H9 (cell line): ENCODE measurements at regions not wholly inside any gene's neighbourhood (a gene's known extent, or its start where the extent isn't known, plus 50 kb on each side); places are given as distances from the start of the nearest gene placed in this dataset.

ENCODE experiments used
- DNase-seq: peaks from one replicate; pipeline ENCODE4 v3.0.0-alpha.2; 2017
- H2AFZ ChIP-seq: one replicate; pipeline ENCODE4 v1.6.1; 2013; ENCODE audit warnings: mild to moderate bottlenecking, low read length, control low read depth, moderate library complexity
- H2AK5ac ChIP-seq: 2 replicates; pipeline ENCODE4 v1.6.1; 2013; ENCODE audit warnings: low read length, control low read depth, mixed read lengths; ENCODE audit not compliant: insufficient read length
- H2BK120ac ChIP-seq: one replicate; pipeline ENCODE4 v1.6.1; 2013; ENCODE audit warnings: low read depth, mild to moderate bottlenecking, low read length, control low read depth, inconsistent platforms; ENCODE audit not compliant: poor library complexity, severe bottlenecking
- H2BK12ac ChIP-seq: 2 replicates; pipeline ENCODE4 v1.6.1; 2013; ENCODE audit warnings: low read length, control low read depth, mixed read lengths, low read depth; ENCODE audit not compliant: insufficient read length
- H2BK15ac ChIP-seq: 2 replicates; pipeline ENCODE4 v1.6.1; 2013; ENCODE audit warnings: low read depth, low read length, control low read depth
- H2BK20ac ChIP-seq: one replicate; pipeline ENCODE4 v1.6.1; 2013; ENCODE audit warnings: low read depth, mild to moderate bottlenecking, low read length, control low read depth, inconsistent platforms; ENCODE audit not compliant: poor library complexity, severe bottlenecking
- H2BK5ac ChIP-seq: 2 replicates; pipeline ENCODE4 v1.6.1; 2013; ENCODE audit warnings: low read length, control low read depth, mixed read lengths; ENCODE audit not compliant: insufficient read length
- H3K14ac ChIP-seq: 2 replicates; pipeline ENCODE4 v1.6.1; 2013; ENCODE audit warnings: low read length, control low read depth; ENCODE audit not compliant: insufficient read depth
- H3K18ac ChIP-seq: 2 replicates; pipeline ENCODE4 v1.6.1; 2013; ENCODE audit warnings: low read depth, mild to moderate bottlenecking, mixed read lengths, low read length, control low read depth; ENCODE audit not compliant: insufficient read length
- H3K23ac ChIP-seq: 2 replicates; pipeline ENCODE4 v1.6.1; 2013; ENCODE audit warnings: low read length, control low read depth, mixed read lengths, low read depth; ENCODE audit not compliant: insufficient read length
- H3K23me2 ChIP-seq: 2 replicates; pipeline ENCODE4 v1.6.1; 2013; ENCODE audit warnings: low read depth, mild to moderate bottlenecking, mixed read lengths, low read length, control low read depth; ENCODE audit not compliant: insufficient read length, poor library complexity, severe bottlenecking
- H3K27ac ChIP-seq: 2 replicates; pipeline ENCODE4 v1.5.1; 2013; ENCODE audit warnings: low read length, control low read depth, mixed read lengths, low read depth; ENCODE audit not compliant: insufficient read length
- H3K27me3 ChIP-seq: 2 replicates; pipeline ENCODE4 v1.6.1; 2013; ENCODE audit warnings: low read length, control low read depth, inconsistent platforms; ENCODE audit not compliant: insufficient read depth
- H3K4ac ChIP-seq: 2 replicates; pipeline ENCODE4 v1.6.1; 2013; ENCODE audit warnings: low read depth, mild to moderate bottlenecking, control low read depth, inconsistent platforms, low read length, moderate library complexity
- H3K4me1 ChIP-seq: 2 replicates; pipeline ENCODE4 v1.6.1; 2013; ENCODE audit warnings: low read length, control low read depth, inconsistent platforms; ENCODE audit not compliant: insufficient read depth
- H3K4me2 ChIP-seq: 2 replicates; pipeline ENCODE4 v1.6.1; 2013; ENCODE audit warnings: low read length, control low read depth, mixed read lengths; ENCODE audit not compliant: insufficient read length, insufficient read depth
- H3K56ac ChIP-seq: 2 replicates; pipeline ENCODE4 v1.6.1; 2013; ENCODE audit warnings: low read depth, mild to moderate bottlenecking, mixed read lengths, low read length, control low read depth; ENCODE audit not compliant: insufficient read length
- H3K79me1 ChIP-seq: 2 replicates; pipeline ENCODE4 v1.6.1; 2013; ENCODE audit warnings: low read depth, mild to moderate bottlenecking, moderate library complexity, low read length, control low read depth, inconsistent platforms; ENCODE audit not compliant: insufficient read depth, poor library complexity, severe bottlenecking
- H3K79me2 ChIP-seq: 2 replicates; pipeline ENCODE4 v1.6.1; 2013; ENCODE audit warnings: low read length, control low read depth, inconsistent platforms; ENCODE audit not compliant: insufficient read depth
- H3K9ac ChIP-seq: 2 replicates; pipeline ENCODE4 v1.6.1; 2013; ENCODE audit warnings: low read length, control low read depth, mixed read lengths; ENCODE audit not compliant: insufficient read length; ENCODE audit errors: extremely low read depth
- H3K9me3 ChIP-seq: one replicate; pipeline ENCODE4 v1.6.1; 2013; ENCODE audit warnings: low read depth, low read length, inconsistent platforms; ENCODE audit not compliant: control insufficient read depth
- H3T11ph ChIP-seq: one replicate; pipeline ENCODE4 v1.6.1; 2013; ENCODE audit warnings: mild to moderate bottlenecking, low read length, control low read depth, inconsistent platforms
- H4K20me1 ChIP-seq: one replicate; pipeline ENCODE4 v1.6.1; 2013; ENCODE audit not compliant: control insufficient read depth, insufficient read length, insufficient read depth
- H4K5ac ChIP-seq: 2 replicates; pipeline ENCODE4 v1.6.1; 2013; ENCODE audit warnings: low read depth, mild to moderate bottlenecking, mixed read lengths, low read length, control low read depth; ENCODE audit not compliant: insufficient read length
- H4K8ac ChIP-seq: replicated peaks from 2 replicates; pipeline ENCODE4 v1.6.1; 2013; ENCODE audit warnings: low read length, control low read depth, mixed read lengths, low read depth; ENCODE audit not compliant: insufficient read length
- H4K91ac ChIP-seq: 2 replicates; pipeline ENCODE4 v1.6.1; 2013; ENCODE audit warnings: low read depth, mild to moderate bottlenecking, moderate library complexity, mixed read lengths, low read length, control low read depth; ENCODE audit not compliant: insufficient read length
- H3K27ac Mint-ChIP-seq, 3 experiments: 2 replicates in 2 of 3; 3 replicates in 1 of 3; pipeline ENCODE4 v1.8.0; 2020 to 2021; ENCODE audit warnings: mixed read lengths in 3 of 3, mild to moderate bottlenecking in 1 of 3, moderate library complexity in 1 of 3
- H3K27me3 Mint-ChIP-seq: 2 replicates; pipeline ENCODE4 v1.8.0; 2021; ENCODE audit warnings: low read depth, mild to moderate bottlenecking, moderate library complexity, mixed read lengths
- H3K36me3 Mint-ChIP-seq, 3 experiments: 2 replicates in 2 of 3; 3 replicates in 1 of 3; pipeline ENCODE4 v1.8.0; 2020 to 2021; ENCODE audit warnings: low read depth in 3 of 3, mixed read lengths in 3 of 3; ENCODE audit not compliant: insufficient read depth in 1 of 3
- H3K4me1 Mint-ChIP-seq, 2 experiments: 2 replicates each; pipeline ENCODE4 v1.8.0; 2020; ENCODE audit warnings: mixed read lengths in 2 of 2
- H3K4me3 Mint-ChIP-seq, 2 experiments: 2 replicates in 1 of 2; 3 replicates in 1 of 2; pipeline ENCODE4 v1.8.0; 2020 to 2021; ENCODE audit warnings: mild to moderate bottlenecking in 2 of 2, mixed read lengths in 2 of 2, moderate library complexity in 1 of 2
- H3K9me3 Mint-ChIP-seq, 2 experiments: 2 replicates in 1 of 2; 3 replicates in 1 of 2; pipeline ENCODE4 v1.8.0; 2020; ENCODE audit warnings: mild to moderate bottlenecking in 2 of 2, mixed read lengths in 2 of 2, moderate library complexity in 1 of 2
- WGBS: extraction: QIAGEN DNeasy Blood & Tissue Kit; methylation state at CpG from one replicate; pipeline ENCODE4 v1.1.7; 2013; ENCODE audit warnings: missing lambda C conversion rate, low lambda C conversion rate, mixed read lengths; ENCODE audit not compliant: insufficient read length; ENCODE audit errors: extremely low coverage; 5-methylcytosine and 5-hydroxymethylcytosine counted together
- TF ChIP-seq, protein P1 (sequence below): fragments of 200-600 bp; sonication (generic); conservative IDR thresholded peaks from 3 replicates; pipeline ENCODE4 v1.8.0; 2021; ENCODE audit warnings: antibody characterized with exemption, mild to moderate bottlenecking

DNA sequence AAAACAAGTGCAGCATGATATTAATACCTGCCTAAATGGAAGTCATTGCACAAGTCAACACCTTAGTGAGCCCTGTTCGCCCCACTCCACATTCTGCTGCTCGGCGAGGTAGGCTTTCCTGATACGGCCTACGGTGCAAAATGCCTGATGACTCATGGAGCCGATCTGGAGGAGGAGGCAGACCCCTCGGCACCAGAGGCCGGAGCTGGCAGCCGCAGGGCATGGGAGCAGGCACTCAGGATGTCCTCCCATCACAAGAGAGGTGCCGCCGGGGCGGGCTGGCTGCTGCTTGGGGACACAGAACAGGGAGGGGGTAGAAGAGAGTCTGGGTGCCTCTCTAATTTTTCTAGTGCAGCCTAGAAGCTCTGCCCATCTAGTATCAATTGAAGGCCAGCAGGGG, 418.5 kb upstream of the MGMT start:
- H2BK12ac ChIP-seq, result no peak overlapping the region
- H3K14ac ChIP-seq, result no peak overlapping the region; the same call in 1 of the 2 replicates
- no peak overlapping the region for H3K4me2 ChIP-seq
- H2BK20ac ChIP-seq, result no peak overlapping the region
- TF ChIP-seq, protein P1, sequence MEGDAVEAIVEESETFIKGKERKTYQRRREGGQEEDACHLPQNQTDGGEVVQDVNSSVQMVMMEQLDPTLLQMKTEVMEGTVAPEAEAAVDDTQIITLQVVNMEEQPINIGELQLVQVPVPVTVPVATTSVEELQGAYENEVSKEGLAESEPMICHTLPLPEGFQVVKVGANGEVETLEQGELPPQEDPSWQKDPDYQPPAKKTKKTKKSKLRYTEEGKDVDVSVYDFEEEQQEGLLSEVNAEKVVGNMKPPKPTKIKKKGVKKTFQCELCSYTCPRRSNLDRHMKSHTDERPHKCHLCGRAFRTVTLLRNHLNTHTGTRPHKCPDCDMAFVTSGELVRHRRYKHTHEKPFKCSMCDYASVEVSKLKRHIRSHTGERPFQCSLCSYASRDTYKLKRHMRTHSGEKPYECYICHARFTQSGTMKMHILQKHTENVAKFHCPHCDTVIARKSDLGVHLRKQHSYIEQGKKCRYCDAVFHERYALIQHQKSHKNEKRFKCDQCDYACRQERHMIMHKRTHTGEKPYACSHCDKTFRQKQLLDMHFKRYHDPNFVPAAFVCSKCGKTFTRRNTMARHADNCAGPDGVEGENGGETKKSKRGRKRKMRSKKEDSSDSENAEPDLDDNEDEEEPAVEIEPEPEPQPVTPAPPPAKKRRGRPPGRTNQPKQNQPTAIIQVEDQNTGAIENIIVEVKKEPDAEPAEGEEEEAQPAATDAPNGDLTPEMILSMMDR, result no peak
- H2BK5ac ChIP-seq, result no peak overlapping the region
- no peak overlapping the region for H3K27ac ChIP-seq
- Mint-ChIP-seq H3K4me1 (no peaks in the 10 kb centered on the region), H3K9me3 (no peaks in the 10 kb centered on the region), H3K4me3 (no peak overlapping the region), H3K27ac (no peak overlapping the region), H3K27me3 (peaks cover 1% of the 10 kb centered on the region; the same call in 1 of the 2 replicates), H3K36me3 (no peaks in the 10 kb centered on the region)
- H3K9me3 ChIP-seq, result no peaks in the 10 kb centered on the region
- DNase-seq, result no peak
- no peak overlapping the region for H2BK15ac ChIP-seq
- H3K56ac ChIP-seq, result no peak overlapping the region
- no peak overlapping the region for H4K8ac ChIP-seq
- H3K23me2 ChIP-seq, result no peaks in the 10 kb centered on the region
- no peak overlapping the region for H4K5ac ChIP-seq
- no peaks in the 10 kb centered on the region for H3K79me2 ChIP-seq
- no peaks in the 10 kb centered on the region for H4K20me1 ChIP-seq
- H3K18ac ChIP-seq, result no peak overlapping the region
- H4K91ac ChIP-seq, result no peak overlapping the region
- no CpG with 5 or more reads among the region's 12 CpGs for WGBS
- H2BK120ac ChIP-seq, result no peak overlapping the region
- no peak overlapping the region for H3T11ph ChIP-seq
- H3K23ac ChIP-seq, result no peak overlapping the region
- H3K9ac ChIP-seq, result no peak overlapping the region
- H3K79me1 ChIP-seq, result no peaks in the 10 kb centered on the region
- no peak overlapping the region for H2AK5ac ChIP-seq
- no peaks in the 10 kb centered on the region for H3K4me1 ChIP-seq
- H3K4ac ChIP-seq, result no peak overlapping the region
- H2AFZ ChIP-seq, result no peak overlapping the region
- no peaks in the 10 kb centered on the region for H3K27me3 ChIP-seq
